Uterus (tissue), 2 donors: ENCODE measurements at regions not wholly inside any gene's neighbourhood (a gene's known extent, or its start where the extent isn't known, plus 50 kb on each side); places are given as distances from the start of the nearest gene placed in this dataset.

Experiments used
- CTCF ChIP-seq, 4 experiments: fragments of 200-600 bp in 2 of 4; fragments of 450-650 bp in 2 of 4; sonication (generic) in 2 of 4; IDR thresholded peaks; one replicate each; pipeline ENCODE4 v1.5.1; 2016 to 2019; ENCODE audit warnings: antibody characterized with exemption in 4 of 4, mild to moderate bottlenecking in 2 of 4, moderate library complexity in 1 of 4
- POLR2A ChIP-seq, 2 donors: fragments of 450-650 bp; IDR thresholded peaks; one replicate each; pipeline ENCODE4 v1.6.1; 2016; ENCODE audit warnings: antibody characterized with exemption in 2 of 2, mild to moderate bottlenecking in 1 of 2, moderate library complexity in 1 of 2

- TF ChIP-seq CTCF (IDR thresholded peaks at IDR 0.05), result no peak
- no peak for TF ChIP-seq POLR2A (IDR thresholded peaks at IDR 0.05)
Observed at GRCh38 chr2:128969374-128969773, 650.7 kb upstream of the HS6ST1 start.
